ENCODE measurements at regions not wholly inside any gene's neighbourhood (a gene's known extent, or its start where the extent isn't known, plus 50 kb on each side); places are given as distances from the start of the nearest gene placed in this dataset.

- DNase-seq, result no peak
Measured at GRCh38 chr21:24316277-24316922, 1290.9 kb downstream of the MRPL39 start.

GRCh38 chr21:24310788-24311187 is 1296.5 kb downstream of the MRPL39 start:
- DNase-seq, result no peak

DNA sequence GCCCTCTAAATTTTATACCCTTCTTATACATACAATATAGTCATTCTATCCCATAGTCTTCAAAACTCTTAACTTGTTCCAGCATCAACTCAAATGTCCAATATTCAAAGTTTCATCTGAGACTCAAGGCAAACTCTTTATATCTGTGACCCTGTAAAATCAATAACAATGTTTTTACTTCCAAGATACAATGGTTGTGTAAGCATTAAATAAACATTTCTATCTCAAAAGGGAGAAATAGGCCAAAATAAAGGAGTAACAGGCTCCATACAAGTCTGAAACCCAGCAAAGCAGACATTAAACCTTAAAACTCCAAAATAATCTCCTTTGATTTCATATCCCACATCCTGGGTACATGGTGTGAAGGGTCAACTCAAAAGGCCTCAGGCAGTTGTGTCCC is 1299.1 kb downstream of the MRPL39 start:
- DNase-seq, result no peak

GRCh38 chr21:24302400-24302799 is 1304.9 kb downstream of the MRPL39 start:
- no peak for DNase-seq

GRCh38 chr21:24298040-24298439 is 1309.2 kb downstream of the MRPL39 start:
- no peak for DNase-seq

DNA sequence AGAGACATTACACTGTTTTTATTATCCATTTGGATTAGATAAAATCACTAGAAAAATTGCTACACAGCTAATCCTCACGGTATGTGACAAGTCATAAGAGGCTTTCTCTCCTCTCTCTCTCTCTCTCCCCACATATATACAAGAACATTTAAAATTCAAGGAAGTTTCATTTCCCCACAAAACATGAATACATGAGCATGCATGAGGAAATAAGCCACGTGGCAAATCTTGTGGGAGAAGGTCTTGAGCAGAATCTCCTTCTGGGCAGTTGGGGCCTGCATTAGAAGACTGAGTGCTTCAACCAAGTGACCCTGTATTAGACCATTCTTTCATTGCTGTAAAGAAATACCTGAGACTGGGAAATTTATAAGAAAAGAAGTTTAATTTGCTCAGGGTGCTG is 1313.1 kb downstream of the MRPL39 start:
- peak; percentile 2 for DNase-seq

- DNase-seq, result no peak
Measured at GRCh38 chr21:24290151-24290833, 1317.0 kb downstream of the MRPL39 start.

- DNase-seq, result no peak
Measured at GRCh38 chr21:24289539-24289938, 1317.7 kb downstream of the MRPL39 start.

- no peak for DNase-seq
Measured at GRCh38 chr21:24280596-24280995, 1326.7 kb downstream of the MRPL39 start.

GRCh38 chr21:24278711-24279110 is 1328.6 kb downstream of the MRPL39 start:
- no peak for DNase-seq

- DNase-seq, result no peak
Measured at GRCh38 chr21:24276204-24276603, 1331.1 kb downstream of the MRPL39 start.

- DNase-seq, result no peak
Measured at GRCh38 chr21:24275616-24276015, 1331.7 kb downstream of the MRPL39 start.

DNA sequence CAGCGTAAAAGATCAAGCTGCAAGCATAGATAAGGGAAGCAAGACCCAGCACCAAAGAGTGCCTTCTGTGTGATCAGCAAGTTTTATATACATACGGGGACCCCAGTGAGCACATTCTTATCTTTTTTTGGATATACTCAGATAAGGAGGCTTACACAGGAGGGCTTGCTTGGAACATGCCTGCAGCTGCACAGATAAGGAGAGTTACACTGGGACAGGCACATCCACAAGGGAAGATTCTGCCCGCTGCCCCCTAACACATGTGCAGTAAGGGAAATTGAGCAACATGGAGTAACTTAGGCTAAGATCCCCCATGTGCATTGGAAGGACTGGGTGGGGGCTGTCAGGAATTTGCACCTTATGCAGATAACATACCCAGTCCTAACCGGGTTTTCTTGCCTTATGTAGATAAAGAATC is 1334.8 kb downstream of the MRPL39 start:
- DNase-seq, result no peak

- DNase-seq, result no peak
Measured at GRCh38 chr21:24265987-24266386, 1341.3 kb downstream of the MRPL39 start.

GRCh38 chr21:24260751-24261150 is 1346.5 kb downstream of the MRPL39 start:
- DNase-seq, result no peak

DNA sequence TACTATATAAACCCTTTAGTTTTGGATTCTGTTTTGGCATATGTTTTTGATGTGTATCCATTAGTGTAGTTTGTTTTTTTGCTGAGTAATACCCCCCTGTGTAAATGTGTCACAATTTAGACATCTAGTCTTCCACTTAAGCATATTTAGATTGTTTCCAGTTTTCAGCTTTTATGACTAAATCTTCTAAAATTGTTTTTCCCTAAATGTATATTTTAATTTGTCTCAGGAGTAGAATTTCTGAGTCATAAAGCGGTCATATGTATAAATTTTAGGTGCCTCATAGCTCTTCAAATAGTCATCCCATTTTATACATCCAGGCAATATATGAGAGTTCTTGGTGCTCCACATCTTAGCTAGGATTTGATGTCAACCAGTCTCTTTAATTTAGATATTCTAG is 1348.0 kb downstream of the MRPL39 start:
- no peak for DNase-seq

DNA sequence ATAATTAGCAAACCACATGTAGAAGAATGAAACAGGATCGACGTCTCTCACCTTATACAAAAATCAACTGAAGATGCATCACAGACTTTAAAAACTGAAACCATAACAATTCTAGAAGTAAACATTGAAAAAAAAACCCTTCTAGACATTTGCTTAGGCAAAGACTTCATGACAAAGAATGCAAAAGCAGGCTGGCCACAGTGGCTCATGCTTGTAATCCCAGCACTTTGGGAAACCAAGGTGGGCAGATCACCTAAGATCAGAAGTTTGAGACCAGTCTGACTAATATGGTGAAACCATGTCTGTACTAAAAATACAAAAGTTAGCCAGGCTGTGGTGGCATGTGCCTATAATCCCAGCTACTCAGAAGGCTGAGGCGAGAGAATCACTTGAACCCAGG is 1351.7 kb downstream of the MRPL39 start:
- no peak for DNase-seq

GRCh38 chr21:24225431-24225830 is 1381.8 kb downstream of the MRPL39 start:
- DNase-seq, result no peak

- DNase-seq, result no peak
Measured at GRCh38 chr21:24224422-24224821, 1382.9 kb downstream of the MRPL39 start.

GRCh38 chr21:24223624-24224023 is 1383.7 kb downstream of the MRPL39 start:
- DNase-seq, result no peak

DNA sequence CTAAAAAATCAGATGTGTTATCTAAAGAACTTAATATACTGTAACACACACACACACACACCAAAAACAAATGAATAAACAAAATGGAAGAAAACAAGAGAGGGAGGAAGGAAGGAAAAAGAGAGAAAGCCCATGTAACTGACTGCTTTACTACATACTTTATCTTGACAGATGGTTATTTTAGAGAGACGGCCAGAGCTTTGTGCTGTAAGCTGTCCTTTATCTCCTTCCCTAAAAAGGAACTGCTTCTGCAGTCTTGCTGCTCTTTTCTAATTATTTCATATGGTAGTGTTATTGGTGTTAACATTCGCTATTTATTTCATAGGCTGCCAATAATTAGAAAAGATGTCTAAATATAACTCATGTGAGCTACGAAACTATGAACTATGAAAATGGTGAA is 1384.6 kb downstream of the MRPL39 start:
- no peak for DNase-seq

- DNase-seq, result no peak
Measured at GRCh38 chr21:24220446-24220845, 1386.8 kb downstream of the MRPL39 start.

GRCh38 chr21:24217151-24217550 is 1390.1 kb downstream of the MRPL39 start:
- no peak for DNase-seq

GRCh38 chr21:24210130-24210529 is 1397.2 kb downstream of the MRPL39 start:
- no peak for DNase-seq

Data from hindlimb muscle (tissue), 1 donor.